ENCODE measurements at regions not wholly inside any gene's neighbourhood (a gene's known extent, or its start where the extent isn't known, plus 50 kb on each side); places are given as distances from the start of the nearest gene placed in this dataset.
"Not testable (repeated sequence)": the region's sequence is repeated elsewhere in the genome, so short reads cannot be mapped to it uniquely, and the experiment has no call there.

DNA sequence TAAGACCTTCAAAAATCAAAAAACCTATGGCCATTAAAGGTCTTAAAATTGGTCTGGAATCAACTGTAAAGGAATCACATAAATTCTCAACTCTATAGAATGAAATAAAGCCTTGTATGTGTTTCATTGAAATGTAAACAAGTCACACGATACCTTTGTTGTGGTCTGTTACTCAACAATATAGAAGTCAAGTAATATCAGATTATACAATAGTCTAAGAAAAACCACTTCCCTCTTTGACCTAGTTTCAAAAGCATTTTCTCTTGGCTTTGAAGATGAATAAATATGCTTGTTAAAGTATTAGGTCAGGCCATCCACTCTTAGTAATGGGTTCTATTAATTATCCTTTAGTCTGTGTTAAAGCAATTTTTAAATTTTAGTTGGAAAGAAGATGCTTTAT, 79.8 kb upstream of the DIO2 start:
- no peak overlapping the region for H2BK120ac ChIP-seq (ENCODE audit: low read depth, low read length)
- no peak for DNase-seq
- H3K4me2 ChIP-seq (ENCODE audit: low read length), result no peak overlapping the region
- no peak overlapping the region for H3K56ac ChIP-seq (ENCODE audit: low read length)
- H3K4me1 ChIP-seq (ENCODE audit: control insufficient read depth, low read depth, low read length), result no peaks in the 10 kb centered on the region
- H4K8ac ChIP-seq (ENCODE audit: low read depth, low read length), result no peak overlapping the region
- no peaks in the 10 kb centered on the region for H3K27me3 ChIP-seq (ENCODE audit: insufficient read depth, low read length, poor library complexity)
- H3K18ac ChIP-seq (ENCODE audit: low read length), result no peak overlapping the region
- H3K9ac ChIP-seq (ENCODE audit: low read length), result no peak overlapping the region
- H2BK15ac ChIP-seq (replicated peaks; ENCODE audit: low read depth), result no peak overlapping the region
- no peak overlapping the region for H3K4me3 ChIP-seq (ENCODE audit: low read length)
- H3K4ac ChIP-seq (ENCODE audit: low read depth, low read length), result no peak overlapping the region
- H3K79me2 ChIP-seq (ENCODE audit: control insufficient read depth, insufficient read depth, low read length), result no peaks in the 10 kb centered on the region
- H2AK5ac ChIP-seq (ENCODE audit: low read length), result no peak overlapping the region
- no peaks in the 10 kb centered on the region for H3K36me3 ChIP-seq (ENCODE audit: control insufficient read depth, insufficient read depth, low read length)
- no peak overlapping the region for H3K27ac ChIP-seq (ENCODE audit: low read depth, low read length)
- no CpG with 5 or more reads among the region's 1 CpG for WGBS (ENCODE audit: extremely low coverage, insufficient coverage, low lambda C conversion rate)
- H3K23ac ChIP-seq (ENCODE audit: low read length), result no peak overlapping the region
- H4K5ac ChIP-seq (ENCODE audit: low read length), result no peak overlapping the region
- no peak overlapping the region for H2BK5ac ChIP-seq (ENCODE audit: low read length)
- no peaks in the 10 kb centered on the region for H3K79me1 ChIP-seq (ENCODE audit: low read length)

DNA sequence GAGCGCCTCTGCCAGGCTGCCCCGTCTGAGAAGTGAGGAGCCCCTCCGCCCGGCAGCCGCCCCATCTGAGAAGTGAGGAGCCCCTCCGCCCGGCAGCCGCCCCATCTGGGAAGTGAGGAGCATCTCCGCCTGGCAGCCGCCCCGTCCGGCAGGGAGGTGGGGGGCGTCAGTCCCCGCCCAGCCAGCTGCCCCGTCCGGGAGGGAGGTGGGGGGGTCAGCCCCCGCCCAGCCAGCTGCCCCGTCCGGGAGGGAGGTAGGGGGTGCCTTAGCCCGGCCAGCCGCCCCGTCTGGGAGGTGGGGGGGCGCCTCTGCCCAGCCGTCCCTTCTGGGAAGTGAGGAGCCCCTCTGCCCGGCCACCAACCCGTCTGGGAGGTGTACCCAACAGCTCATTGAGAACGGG, 75.4 kb upstream of the DIO2 start:
- not testable (repeated sequence) for H3K23ac ChIP-seq (ENCODE audit: low read length); H4K8ac ChIP-seq (ENCODE audit: low read depth, low read length); H3K4me2 ChIP-seq (ENCODE audit: low read length); H3K56ac ChIP-seq (ENCODE audit: low read length); H3K36me3 ChIP-seq (ENCODE audit: control insufficient read depth, insufficient read depth, low read length); H3K18ac ChIP-seq (ENCODE audit: low read length); H2BK5ac ChIP-seq (ENCODE audit: low read length); H3K27me3 ChIP-seq (ENCODE audit: insufficient read depth, low read length, poor library complexity); H3K4me1 ChIP-seq (ENCODE audit: control insufficient read depth, low read depth, low read length); H3K9ac ChIP-seq (ENCODE audit: low read length); H3K4me3 ChIP-seq (ENCODE audit: low read length); H3K79me1 ChIP-seq (ENCODE audit: low read length); H2AK5ac ChIP-seq (ENCODE audit: low read length); H2BK120ac ChIP-seq (ENCODE audit: low read depth, low read length); H4K5ac ChIP-seq (ENCODE audit: low read length); DNase-seq; H3K79me2 ChIP-seq (ENCODE audit: control insufficient read depth, insufficient read depth, low read length); H3K4ac ChIP-seq (ENCODE audit: low read depth, low read length); H2BK15ac ChIP-seq (replicated peaks; ENCODE audit: low read depth); H3K27ac ChIP-seq (ENCODE audit: low read depth, low read length)
- no CpG with 5 or more reads among the region's 27 CpGs for WGBS (ENCODE audit: extremely low coverage, insufficient coverage, low lambda C conversion rate)

DNA sequence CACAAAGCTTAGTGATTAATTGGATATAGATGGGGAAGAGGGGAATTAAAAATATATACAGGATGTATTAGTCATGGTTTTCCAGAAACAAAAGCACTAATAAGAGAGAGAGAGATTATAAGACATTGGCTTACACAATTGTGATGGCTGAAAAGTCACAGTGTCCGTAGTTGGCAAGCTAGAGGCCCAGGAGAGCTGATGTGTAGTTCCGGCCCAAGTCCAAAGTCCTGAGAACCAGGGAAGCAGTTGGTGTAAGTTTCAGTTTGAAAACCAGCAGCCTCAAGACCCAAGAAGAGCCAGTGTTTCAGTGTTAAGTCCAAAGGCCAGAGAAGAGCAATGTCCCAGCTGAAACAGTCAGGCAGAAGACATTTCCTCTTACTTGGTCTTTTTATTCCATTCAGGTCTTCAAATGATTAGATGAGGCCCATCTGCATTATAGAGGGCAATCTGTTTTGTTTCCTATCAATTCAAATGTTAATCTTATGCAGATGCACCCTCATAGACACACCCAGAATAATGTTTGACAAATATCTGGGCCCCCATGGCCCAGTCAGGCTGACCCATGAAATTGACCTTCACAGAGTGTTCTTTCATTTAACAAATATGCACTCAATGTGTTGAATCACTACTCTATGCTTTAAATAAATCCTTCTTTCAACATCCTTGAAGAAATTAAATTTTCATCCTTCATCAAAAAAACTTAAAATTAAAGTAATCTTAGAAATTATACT, 67.2 kb upstream of the DIO2 start:
- no peaks in the 10 kb centered on the region for H3K36me3 ChIP-seq (ENCODE audit: control insufficient read depth, insufficient read depth, low read length)
- H4K5ac ChIP-seq (ENCODE audit: low read length), result no peak overlapping the region
- no peak overlapping the region for H3K27ac ChIP-seq (ENCODE audit: low read depth, low read length)
- no peak overlapping the region for H3K4me3 ChIP-seq (ENCODE audit: low read length)
- no peak overlapping the region for H3K23ac ChIP-seq (ENCODE audit: low read length)
- H3K4me2 ChIP-seq (ENCODE audit: low read length), result no peak overlapping the region
- no peak overlapping the region for H2BK15ac ChIP-seq (replicated peaks; ENCODE audit: low read depth)
- no peak overlapping the region for H3K18ac ChIP-seq (ENCODE audit: low read length)
- no peaks in the 10 kb centered on the region for H3K4me1 ChIP-seq (ENCODE audit: control insufficient read depth, low read depth, low read length)
- H3K27me3 ChIP-seq (ENCODE audit: insufficient read depth, low read length, poor library complexity), result no peaks in the 10 kb centered on the region
- no peak overlapping the region for H2BK120ac ChIP-seq (ENCODE audit: low read depth, low read length)
- no peak overlapping the region for H3K4ac ChIP-seq (ENCODE audit: low read depth, low read length)
- no peak overlapping the region for H4K8ac ChIP-seq (ENCODE audit: low read depth, low read length)
- no peaks in the 10 kb centered on the region for H3K79me1 ChIP-seq (ENCODE audit: low read length)
- H3K9ac ChIP-seq (ENCODE audit: low read length), result no peak overlapping the region
- no peak overlapping the region for H3K56ac ChIP-seq (ENCODE audit: low read length)
- WGBS (ENCODE audit: extremely low coverage, insufficient coverage, low lambda C conversion rate), result no CpG with 5 or more reads among the region's 2 CpGs
- H2AK5ac ChIP-seq (ENCODE audit: low read length), result no peak overlapping the region
- DNase-seq, result no peak
- H2BK5ac ChIP-seq (ENCODE audit: low read length), result no peak overlapping the region
- H3K79me2 ChIP-seq (ENCODE audit: control insufficient read depth, insufficient read depth, low read length), result no peaks in the 10 kb centered on the region

DNA sequence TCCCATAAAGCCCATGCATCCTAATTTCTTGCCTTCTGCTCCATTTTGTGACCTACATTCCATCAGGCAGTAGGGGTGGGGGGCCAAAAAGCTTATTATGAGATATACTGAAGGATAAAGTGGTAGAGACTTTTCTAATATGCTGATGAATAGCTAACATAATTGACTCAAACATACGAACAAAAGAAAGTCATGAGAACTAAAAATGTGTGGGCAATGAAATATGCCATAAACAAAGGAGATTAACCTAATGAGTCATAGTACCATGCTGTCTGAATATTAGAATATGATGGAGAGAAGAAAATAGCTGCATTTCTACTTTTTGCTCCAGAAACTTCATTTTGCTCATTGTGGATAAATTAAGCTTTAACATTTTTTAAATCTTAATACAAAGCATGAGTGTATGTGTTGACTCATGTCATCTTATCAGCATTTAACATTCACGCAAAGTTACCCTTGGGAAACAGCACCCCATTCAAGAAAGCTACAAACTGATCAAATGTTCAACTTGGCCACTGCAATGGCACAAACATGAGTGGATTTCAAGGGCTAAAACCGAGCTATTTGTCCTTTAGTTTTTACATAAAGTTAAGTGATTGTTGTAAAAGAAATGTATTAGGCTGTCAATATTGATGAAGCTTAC, 64.0 kb upstream of the DIO2 start:
- Histone ChIP-seq H3K4ac (ENCODE audit: low read depth, low read length) (no peak overlapping the region), H3K18ac (ENCODE audit: low read length) (no peak overlapping the region), H4K8ac (ENCODE audit: low read depth, low read length) (no peak overlapping the region), H3K9ac (ENCODE audit: low read length) (no peak overlapping the region), H3K4me3 (ENCODE audit: low read length) (no peak overlapping the region), H3K79me2 (ENCODE audit: control insufficient read depth, insufficient read depth, low read length) (no peaks in the 10 kb centered on the region), H3K79me1 (ENCODE audit: low read length) (no peaks in the 10 kb centered on the region), H2BK120ac (ENCODE audit: low read depth, low read length) (no peak overlapping the region), H3K4me2 (ENCODE audit: low read length) (no peak overlapping the region), H3K36me3 (ENCODE audit: control insufficient read depth, insufficient read depth, low read length) (no peaks in the 10 kb centered on the region), H2BK15ac (replicated peaks; ENCODE audit: low read depth) (no peak overlapping the region), H3K27ac (ENCODE audit: low read depth, low read length) (no peak overlapping the region), H3K56ac (ENCODE audit: low read length) (no peak overlapping the region), H2AK5ac (ENCODE audit: low read length) (no peak overlapping the region), H4K5ac (ENCODE audit: low read length) (no peak overlapping the region), H3K4me1 (ENCODE audit: control insufficient read depth, low read depth, low read length) (no peaks in the 10 kb centered on the region), H3K23ac (ENCODE audit: low read length) (no peak overlapping the region), H2BK5ac (ENCODE audit: low read length) (no peak overlapping the region), H3K27me3 (ENCODE audit: insufficient read depth, low read length, poor library complexity) (no peaks in the 10 kb centered on the region)
- WGBS (ENCODE audit: extremely low coverage, insufficient coverage, low lambda C conversion rate), result no CpG with 5 or more reads among the region's 3 CpGs
- DNase-seq, result no peak

DNA sequence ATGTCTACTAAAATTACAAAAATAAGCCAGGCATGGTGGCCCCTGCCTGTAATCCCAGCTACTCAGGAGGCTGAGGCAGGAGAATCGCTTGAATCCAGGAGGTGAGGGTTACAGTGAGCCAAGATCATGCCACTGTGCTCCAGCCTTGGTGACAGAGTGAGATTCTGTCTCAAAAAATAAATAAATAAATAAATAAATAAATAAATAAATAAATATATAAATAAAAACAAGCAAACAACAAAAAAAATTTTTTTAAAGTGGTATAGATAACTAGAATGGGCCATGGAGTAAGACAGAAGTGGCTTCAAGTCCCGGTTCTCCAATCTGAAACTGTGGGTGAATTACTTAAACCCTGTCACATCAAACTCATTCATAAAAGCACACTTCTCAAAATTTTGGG, 63.0 kb upstream of the DIO2 start:
- H2BK5ac ChIP-seq (ENCODE audit: low read length); H3K4me1 ChIP-seq (ENCODE audit: control insufficient read depth, low read depth, low read length): not testable (repeated sequence)

DNA sequence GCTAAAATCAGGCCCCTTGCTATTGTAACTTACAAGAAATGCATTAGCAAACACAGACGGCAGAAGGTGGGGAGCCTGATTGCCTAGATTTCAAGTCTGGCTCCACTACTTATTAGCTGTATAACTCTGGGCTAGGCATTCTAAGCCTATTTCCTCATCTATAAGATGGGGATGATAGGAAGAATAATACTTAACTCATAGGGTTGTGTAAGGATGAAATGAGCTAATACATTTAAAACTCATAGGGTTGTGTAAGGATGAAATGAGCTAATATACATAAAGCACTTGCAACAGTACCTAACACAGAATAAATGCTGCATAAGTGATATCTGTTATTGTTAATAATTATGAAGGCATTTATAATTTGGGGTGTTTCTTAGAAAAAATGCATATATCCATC, 60.1 kb upstream of the DIO2 start:
- no peak overlapping the region for H2BK5ac ChIP-seq (ENCODE audit: low read length)
- no peaks in the 10 kb centered on the region for H3K79me1 ChIP-seq (ENCODE audit: low read length)
- H3K36me3 ChIP-seq (ENCODE audit: control insufficient read depth, insufficient read depth, low read length), result no peaks in the 10 kb centered on the region
- WGBS (ENCODE audit: extremely low coverage, insufficient coverage, low lambda C conversion rate), result no CpG with 5 or more reads among the region's 1 CpG
- H3K4ac ChIP-seq (ENCODE audit: low read depth, low read length), result no peak overlapping the region
- H2AK5ac ChIP-seq (ENCODE audit: low read length), result no peak overlapping the region
- no peak overlapping the region for H3K18ac ChIP-seq (ENCODE audit: low read length)
- no peak overlapping the region for H3K27ac ChIP-seq (ENCODE audit: low read depth, low read length)
- no peak overlapping the region for H3K56ac ChIP-seq (ENCODE audit: low read length)
- no peak for DNase-seq
- H3K4me3 ChIP-seq (ENCODE audit: low read length), result no peak overlapping the region
- H4K8ac ChIP-seq (ENCODE audit: low read depth, low read length), result no peak overlapping the region
- H3K4me1 ChIP-seq (ENCODE audit: control insufficient read depth, low read depth, low read length), result no peaks in the 10 kb centered on the region
- no peak overlapping the region for H3K9ac ChIP-seq (ENCODE audit: low read length)
- no peak overlapping the region for H2BK120ac ChIP-seq (ENCODE audit: low read depth, low read length)
- no peaks in the 10 kb centered on the region for H3K79me2 ChIP-seq (ENCODE audit: control insufficient read depth, insufficient read depth, low read length)
- no peak overlapping the region for H3K23ac ChIP-seq (ENCODE audit: low read length)
- H3K4me2 ChIP-seq (ENCODE audit: low read length), result no peak overlapping the region
- H4K5ac ChIP-seq (ENCODE audit: low read length), result no peak overlapping the region
- H3K27me3 ChIP-seq (ENCODE audit: insufficient read depth, low read length, poor library complexity), result no peaks in the 10 kb centered on the region
- no peak overlapping the region for H2BK15ac ChIP-seq (replicated peaks; ENCODE audit: low read depth)

More for the DNA sequence above, 63.0 kb upstream of the DIO2 start:
- not testable (repeated sequence) for H3K79me1 ChIP-seq (ENCODE audit: low read length); H3K56ac ChIP-seq (ENCODE audit: low read length); H3K4me3 ChIP-seq (ENCODE audit: low read length); H3K27ac ChIP-seq (ENCODE audit: low read depth, low read length); H2BK120ac ChIP-seq (ENCODE audit: low read depth, low read length); H2BK15ac ChIP-seq (replicated peaks; ENCODE audit: low read depth); H3K18ac ChIP-seq (ENCODE audit: low read length); H4K5ac ChIP-seq (ENCODE audit: low read length); H3K23ac ChIP-seq (ENCODE audit: low read length); H3K27me3 ChIP-seq (ENCODE audit: insufficient read depth, low read length, poor library complexity); H3K4ac ChIP-seq (ENCODE audit: low read depth, low read length); H2AK5ac ChIP-seq (ENCODE audit: low read length); H3K36me3 ChIP-seq (ENCODE audit: control insufficient read depth, insufficient read depth, low read length); H4K8ac ChIP-seq (ENCODE audit: low read depth, low read length); H3K79me2 ChIP-seq (ENCODE audit: control insufficient read depth, insufficient read depth, low read length); DNase-seq; H3K9ac ChIP-seq (ENCODE audit: low read length); H3K4me2 ChIP-seq (ENCODE audit: low read length)
- no CpG with 5 or more reads among the region's 2 CpGs for WGBS (ENCODE audit: extremely low coverage, insufficient coverage, low lambda C conversion rate)
